ENCODE measurements at regions not wholly inside any gene's neighbourhood (a gene's known extent, or its start where the extent isn't known, plus 50 kb on each side); places are given as distances from the start of the nearest gene placed in this dataset.
"Not testable (repeated sequence)": the region's sequence is repeated elsewhere in the genome, so short reads cannot be mapped to it uniquely, and the experiment has no call there.

DNA sequence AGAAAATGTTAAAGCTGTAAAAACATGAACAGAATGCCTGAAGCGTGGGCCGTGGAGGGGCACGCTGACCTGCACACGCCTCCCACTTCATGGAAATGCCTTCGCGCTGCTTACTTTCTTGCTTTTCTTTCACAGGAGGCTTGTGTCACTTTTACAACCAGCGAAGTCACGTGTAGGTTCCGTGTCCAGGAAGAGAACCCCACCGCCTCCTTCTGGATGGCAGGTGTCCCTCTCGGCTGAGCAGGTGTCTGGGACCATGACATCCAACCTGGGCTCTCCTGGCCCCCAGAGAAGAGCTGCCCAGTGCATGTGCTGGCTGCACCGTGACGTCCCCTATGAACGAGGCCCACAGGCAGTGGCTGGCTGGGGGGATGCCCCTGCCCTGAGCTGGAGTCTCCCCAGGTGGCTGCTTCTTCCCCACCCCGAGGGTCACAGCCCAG lies 345.0 kb upstream of the SFSWAP start:
- H3K4me3 Mint-ChIP-seq: no peak overlapping the region
- DNase-seq: no peak
- no peaks in the 10 kb centered on the region for H3K9me3 Mint-ChIP-seq
- H3K27me3 Mint-ChIP-seq (ENCODE audit: low read depth, poor library complexity): peaks cover 32% of the 10 kb centered on the region
- no peak overlapping the region for H3K27ac Mint-ChIP-seq
- H3K4me1 Mint-ChIP-seq: peaks cover 20% of the 10 kb centered on the region
- no peaks in the 10 kb centered on the region for H3K36me3 Mint-ChIP-seq (ENCODE audit: low read depth)
- no peak for TF ChIP-seq CTCF (IDR thresholded peaks at IDR 0.05)

GRCh38 chr12:131366261-131366871 lies 344.5 kb upstream of the SFSWAP start:
- H3K36me3 Mint-ChIP-seq (ENCODE audit: low read depth): no peaks in the 10 kb centered on the region
- H3K27ac Mint-ChIP-seq: no peak overlapping the region
- TF ChIP-seq CTCF (IDR thresholded peaks at IDR 0.05): no peak
- peaks cover 24% of the 10 kb centered on the region for H3K4me1 Mint-ChIP-seq
- H3K9me3 Mint-ChIP-seq: no peaks in the 10 kb centered on the region
- H3K4me3 Mint-ChIP-seq: no peak overlapping the region
- no peak for DNase-seq
- H3K27me3 Mint-ChIP-seq (ENCODE audit: low read depth, poor library complexity): peaks cover 30% of the 10 kb centered on the region

GRCh38 chr12:131367067-131367982 lies 343.6 kb upstream of the SFSWAP start:
- not testable (repeated sequence) for DNase-seq; H3K36me3 Mint-ChIP-seq (ENCODE audit: low read depth); H3K9me3 Mint-ChIP-seq; H3K4me3 Mint-ChIP-seq
- Mint-ChIP-seq H3K4me1 (peaks cover 28% of the 10 kb centered on the region), H3K27ac (peak overlapping the region; percentile 35), H3K27me3 (ENCODE audit: low read depth, poor library complexity) (peaks cover 25% of the 10 kb centered on the region)

GRCh38 chr12:131367983-131368667 lies 342.8 kb upstream of the SFSWAP start:
- H3K27me3 Mint-ChIP-seq (ENCODE audit: low read depth, poor library complexity): peaks cover 18% of the 10 kb centered on the region
- no peak for TF ChIP-seq CTCF (IDR thresholded peaks at IDR 0.05)
- peak overlapping the region; percentile 35 for H3K27ac Mint-ChIP-seq
- no peak for DNase-seq
- no peaks in the 10 kb centered on the region for H3K9me3 Mint-ChIP-seq
- no peak overlapping the region for H3K4me3 Mint-ChIP-seq
- no peaks in the 10 kb centered on the region for H3K36me3 Mint-ChIP-seq (ENCODE audit: low read depth)
- H3K4me1 Mint-ChIP-seq: peaks cover 30% of the 10 kb centered on the region

DNA sequence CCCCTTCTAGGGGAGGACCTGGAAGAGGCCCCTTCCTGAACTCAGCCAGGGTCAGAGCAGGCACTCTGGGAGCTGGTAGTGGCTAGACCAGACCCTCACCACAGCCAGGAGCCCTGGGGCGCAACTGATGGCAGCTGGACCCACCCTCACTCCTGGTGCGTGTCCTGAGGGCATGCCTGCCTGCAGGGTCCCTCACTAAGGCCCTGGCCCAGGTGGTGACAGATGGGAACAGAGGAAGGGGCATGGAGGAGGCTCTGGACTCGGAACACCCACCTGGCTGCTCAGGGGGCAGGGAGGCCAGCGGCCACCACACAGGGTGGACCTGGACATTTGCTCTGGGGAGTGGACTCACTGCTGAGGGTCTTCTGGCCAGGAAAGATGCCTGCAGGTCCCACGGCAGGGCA lies 342.2 kb upstream of the SFSWAP start:
- H3K27ac Mint-ChIP-seq: no peak overlapping the region
- peaks cover 34% of the 10 kb centered on the region for H3K4me1 Mint-ChIP-seq

More for the DNA sequence above, 342.2 kb upstream of the SFSWAP start:
- no peak for TF ChIP-seq CTCF (IDR thresholded peaks at IDR 0.05)
- Mint-ChIP-seq H3K9me3 (no peaks in the 10 kb centered on the region), H3K27me3 (ENCODE audit: low read depth, poor library complexity) (peaks cover 23% of the 10 kb centered on the region), H3K36me3 (ENCODE audit: low read depth) (no peaks in the 10 kb centered on the region), H3K4me3 (no peak overlapping the region)
- DNase-seq: no peak
